Prostate gland (tissue), 2 donors: ENCODE measurements at regions not wholly inside any gene's neighbourhood (a gene's known extent, or its start where the extent isn't known, plus 50 kb on each side); places are given as distances from the start of the nearest gene placed in this dataset.

Source experiments
- DNase-seq: peaks from one replicate; pipeline ENCODE4 v3.0.0-alpha.2; 2019; ENCODE audit warnings: low spot score
- H3K27ac ChIP-seq, 2 donors: fragments of 200-600 bp; sonication (generic); 2 replicates each; pipeline ENCODE4 v1.5.1; 2017 to 2019
- H3K27me3 ChIP-seq: fragments of 200-600 bp; sonication (generic); replicated peaks from 2 replicates; pipeline ENCODE4 v1.5.1; 2019; ENCODE audit not compliant: insufficient read depth
- H3K36me3 ChIP-seq, 2 donors: fragments of 200-600 bp; sonication (generic); 1 replicate in 1 of 2; 2 replicates in 1 of 2; pipeline versions ENCODE4 v1.5.1 to v1.8.1; 2017 to 2019
- H3K4me1 ChIP-seq: fragments of 200-600 bp; sonication (generic); replicated peaks from 2 replicates; pipeline ENCODE4 v1.5.1; 2019
- H3K4me3 ChIP-seq, 2 donors: fragments of 200-600 bp; sonication (generic); 2 replicates each; pipeline ENCODE4 v1.5.1; 2017 to 2019
- H3K9me3 ChIP-seq: fragments of 200-600 bp; sonication (generic); 2 replicates; pipeline ENCODE4 v1.5.1; 2017
- POLR2A ChIP-seq: fragments of 450-650 bp; IDR thresholded peaks from one replicate; pipeline ENCODE4 v1.6.1; 2016; ENCODE audit warnings: antibody characterized with exemption, mild to moderate bottlenecking
- POLR2AphosphoS5 ChIP-seq: sonication (generic); formaldehyde crosslinking; IDR thresholded peaks from one replicate; pipeline ENCODE4 v1.6.1; 2017; ENCODE audit warnings: antibody characterized with exemption
- WGBS: methylation state at CpG from one replicate; pipeline ENCODE4 v1.1.5; 2018; 5-methylcytosine and 5-hydroxymethylcytosine counted together
- intact Hi-C: fragments of 100-400 bp; cut with DNase I; formaldehyde crosslinking; loops from one replicate; pipeline ENCODE4 v1.14.2; 2022
- TF ChIP-seq, protein P1 (sequence below), 4 experiments: fragments of 200-600 bp in 2 of 4; fragments of 450-650 bp in 2 of 4; sonication (generic) in 2 of 4; IDR thresholded peaks; 1 replicate in 3 of 4; 2 replicates in 1 of 4; pipeline ENCODE4 v1.5.1; 2016 to 2019; ENCODE audit warnings: antibody characterized with exemption in 4 of 4, mild to moderate bottlenecking in 2 of 4, moderate library complexity in 2 of 4

DNA sequence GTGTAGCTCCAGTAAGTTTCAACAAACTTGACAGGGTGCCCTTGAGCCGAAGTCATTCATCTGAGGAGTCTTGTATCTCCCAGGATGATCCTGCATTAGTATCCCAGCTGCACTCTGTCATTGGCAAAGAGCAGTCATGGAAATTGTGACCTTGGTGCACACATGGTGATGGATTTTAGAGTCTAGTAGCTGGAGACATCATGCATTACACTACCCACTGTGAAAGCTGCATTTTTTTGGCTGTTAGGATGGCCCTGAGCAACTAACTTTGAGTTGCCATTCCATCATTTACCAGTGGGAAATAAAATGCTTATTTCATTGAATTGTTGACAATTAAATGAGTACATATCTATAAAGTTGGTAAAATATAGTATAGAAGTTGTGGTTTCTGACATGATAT is 552.6 kb upstream of the CBLB start:
- TF ChIP-seq, protein P1, sequence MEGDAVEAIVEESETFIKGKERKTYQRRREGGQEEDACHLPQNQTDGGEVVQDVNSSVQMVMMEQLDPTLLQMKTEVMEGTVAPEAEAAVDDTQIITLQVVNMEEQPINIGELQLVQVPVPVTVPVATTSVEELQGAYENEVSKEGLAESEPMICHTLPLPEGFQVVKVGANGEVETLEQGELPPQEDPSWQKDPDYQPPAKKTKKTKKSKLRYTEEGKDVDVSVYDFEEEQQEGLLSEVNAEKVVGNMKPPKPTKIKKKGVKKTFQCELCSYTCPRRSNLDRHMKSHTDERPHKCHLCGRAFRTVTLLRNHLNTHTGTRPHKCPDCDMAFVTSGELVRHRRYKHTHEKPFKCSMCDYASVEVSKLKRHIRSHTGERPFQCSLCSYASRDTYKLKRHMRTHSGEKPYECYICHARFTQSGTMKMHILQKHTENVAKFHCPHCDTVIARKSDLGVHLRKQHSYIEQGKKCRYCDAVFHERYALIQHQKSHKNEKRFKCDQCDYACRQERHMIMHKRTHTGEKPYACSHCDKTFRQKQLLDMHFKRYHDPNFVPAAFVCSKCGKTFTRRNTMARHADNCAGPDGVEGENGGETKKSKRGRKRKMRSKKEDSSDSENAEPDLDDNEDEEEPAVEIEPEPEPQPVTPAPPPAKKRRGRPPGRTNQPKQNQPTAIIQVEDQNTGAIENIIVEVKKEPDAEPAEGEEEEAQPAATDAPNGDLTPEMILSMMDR (IDR thresholded peaks at IDR 0.05): no peak
- TF ChIP-seq POLR2AphosphoS5 (no peak), POLR2A (no peak)
- no peaks in the 10 kb centered on the region for H3K4me1 ChIP-seq
- no peaks in the 10 kb centered on the region for H3K9me3 ChIP-seq
- H3K36me3 ChIP-seq: no peaks in the 10 kb centered on the region
- H3K27ac ChIP-seq: no peak overlapping the region
- 100% methylated on average over 1 of the region's 1 CpG for WGBS
- intact Hi-C loops: no loop called here
- H3K4me3 ChIP-seq: no peak overlapping the region
- H3K27me3 ChIP-seq: no peaks in the 10 kb centered on the region
- DNase-seq: no peak

DNA sequence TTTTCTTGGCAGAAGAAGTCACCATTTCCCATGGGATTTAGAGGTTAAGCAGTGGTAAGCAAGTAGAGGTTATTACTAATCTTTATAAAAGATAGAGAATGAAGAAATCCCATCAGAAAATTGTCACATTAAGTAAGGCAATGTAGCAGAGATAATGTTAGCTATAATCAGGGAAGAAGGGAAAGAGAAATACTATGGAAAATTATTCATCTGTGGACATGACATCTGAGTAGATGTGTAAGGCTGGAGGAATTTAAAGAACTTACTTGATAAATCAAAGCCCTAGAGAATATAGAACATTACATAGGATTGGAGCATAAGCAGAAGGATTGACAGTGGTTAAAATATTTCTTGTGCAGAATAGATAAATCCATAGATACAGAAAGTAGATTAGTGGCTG is 553.1 kb upstream of the CBLB start:
- intact Hi-C loops: no loop called here
- no peaks in the 10 kb centered on the region for H3K4me1 ChIP-seq
- H3K36me3 ChIP-seq: no peaks in the 10 kb centered on the region
- TF ChIP-seq, protein P1 (IDR thresholded peaks at IDR 0.05): no peak
- no peak for TF ChIP-seq POLR2A
- TF ChIP-seq POLR2AphosphoS5: no peak
- H3K27ac ChIP-seq: no peak overlapping the region
- no peak for DNase-seq
- no peaks in the 10 kb centered on the region for H3K27me3 ChIP-seq
- no peak overlapping the region for H3K4me3 ChIP-seq
- H3K9me3 ChIP-seq: no peaks in the 10 kb centered on the region

DNA sequence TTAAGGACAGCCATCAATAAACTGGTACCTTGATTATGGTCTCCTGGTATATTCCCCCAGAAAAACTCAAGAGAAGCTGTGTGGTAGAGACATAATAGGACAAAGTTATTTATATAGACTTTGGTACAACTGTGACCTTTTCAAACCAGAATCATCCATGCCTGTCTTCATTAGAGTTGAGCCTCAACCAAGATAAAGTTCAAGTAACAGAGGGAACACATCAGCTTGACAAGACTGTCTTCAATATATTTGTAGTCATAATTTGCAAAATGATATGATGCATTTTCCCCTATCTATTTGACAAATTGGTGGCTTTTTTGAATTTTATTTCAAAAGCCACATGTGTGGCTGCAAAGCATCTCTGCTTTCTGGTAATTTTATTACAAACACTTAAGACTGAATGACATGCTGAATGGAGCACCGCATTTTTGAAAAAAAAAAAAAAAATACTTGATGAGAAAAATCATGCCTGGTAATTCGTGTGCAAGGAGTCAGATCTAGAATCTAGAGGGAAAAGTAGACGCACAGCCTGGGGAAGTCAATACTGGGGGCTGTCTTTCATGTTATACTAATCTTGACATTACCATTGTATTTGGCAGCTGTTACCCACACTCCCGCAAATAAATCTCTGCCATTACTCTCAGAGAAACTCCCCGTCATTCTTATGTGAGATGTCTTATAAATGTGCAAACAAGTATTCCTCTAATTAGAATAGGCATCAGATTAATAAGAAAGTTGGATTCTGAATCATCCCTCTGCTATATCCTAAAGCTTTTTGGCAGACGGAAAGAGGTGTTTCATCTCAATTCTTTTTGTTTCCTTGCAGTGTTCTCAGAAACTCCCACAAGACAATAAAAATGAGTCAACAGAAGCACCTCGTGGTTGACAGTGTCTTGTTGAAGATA is 554.8 kb upstream of the CBLB start:
- 48% methylated on average over 7 of the region's 7 CpGs for WGBS
- no peak overlapping the region for H3K4me3 ChIP-seq

DNA sequence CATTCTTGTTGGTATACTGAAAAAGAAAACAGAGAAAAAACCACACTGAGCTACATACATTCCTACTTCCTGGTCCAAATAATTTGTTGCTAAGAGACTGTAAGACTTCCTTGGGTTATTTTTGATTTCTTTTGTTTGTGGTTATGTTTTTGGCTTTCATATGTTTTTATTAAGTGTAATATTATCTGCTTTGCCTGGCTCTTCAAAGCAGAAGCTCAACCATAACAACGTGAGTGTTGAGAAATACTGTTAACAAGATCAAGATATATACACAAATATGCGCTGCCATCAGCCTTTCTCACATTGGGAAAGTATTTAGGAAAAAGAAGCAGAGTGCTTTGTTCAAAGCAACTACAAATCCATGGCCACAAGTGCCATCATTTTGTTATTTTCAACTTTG is 556.2 kb upstream of the CBLB start:
- intact Hi-C loops: no loop called here
- 33% methylated on average over 2 of the region's 2 CpGs for WGBS

More for the DNA sequence above, 554.8 kb upstream of the CBLB start:
- H3K36me3 ChIP-seq: no peaks in the 10 kb centered on the region
- H3K4me1 ChIP-seq: no peaks in the 10 kb centered on the region
- no peak for DNase-seq
- TF ChIP-seq POLR2AphosphoS5: no peak
- no peak for TF ChIP-seq POLR2A
- TF ChIP-seq, protein P1 (IDR thresholded peaks at IDR 0.05): no peak
- no peaks in the 10 kb centered on the region for H3K27me3 ChIP-seq
- intact Hi-C loops: no loop called here
- H3K9me3 ChIP-seq: no peaks in the 10 kb centered on the region
- no peak overlapping the region for H3K27ac ChIP-seq

More for the DNA sequence above, 556.2 kb upstream of the CBLB start:
- no peaks in the 10 kb centered on the region for H3K9me3 ChIP-seq
- no peak for TF ChIP-seq POLR2A
- no peak for TF ChIP-seq POLR2AphosphoS5
- TF ChIP-seq, protein P1 (IDR thresholded peaks at IDR 0.05): no peak
- H3K4me1 ChIP-seq: no peaks in the 10 kb centered on the region
- H3K27me3 ChIP-seq: no peaks in the 10 kb centered on the region
- no peak overlapping the region for H3K27ac ChIP-seq
- H3K36me3 ChIP-seq: no peaks in the 10 kb centered on the region
- no peak overlapping the region for H3K4me3 ChIP-seq
- no peak for DNase-seq
